Fibroblast of pulmonary artery (primary cell): ENCODE measurements at regions not wholly inside any gene's neighbourhood (a gene's known extent, or its start where the extent isn't known, plus 50 kb on each side); places are given as distances from the start of the nearest gene placed in this dataset.
"Not testable (repeated sequence)": the region's sequence is repeated elsewhere in the genome, so short reads cannot be mapped to it uniquely, and the experiment has no call there.

Experiments used
- DNase-seq: peaks from one replicate; pipeline ENCODE4 v3.0.0-alpha.2; 2010; ENCODE audit warnings: low read depth
- H3K4me3 ChIP-seq: replicated peaks from 2 replicates; pipeline ENCODE4 v1.5.1; 2011; ENCODE audit warnings: low read depth, mild to moderate bottlenecking, control low read depth, low read length, moderate library complexity
- CTCF ChIP-seq: IDR thresholded peaks from 2 replicates; pipeline ENCODE4 v1.5.1; 2011; ENCODE audit warnings: mild to moderate bottlenecking, control low read depth, low read length, inconsistent platforms; ENCODE audit errors: missing control alignments

GRCh38 chr1:102252731-102253505 lies 256.2 kb upstream of the OLFM3 start:
- H3K4me3 ChIP-seq: no peak overlapping the region
- no peak for DNase-seq
- no peak for TF ChIP-seq CTCF

GRCh38 chr1:102241431-102242338 lies 245.0 kb upstream of the OLFM3 start:
- no peak for DNase-seq
- no peak for TF ChIP-seq CTCF
- no peak overlapping the region for H3K4me3 ChIP-seq

DNA sequence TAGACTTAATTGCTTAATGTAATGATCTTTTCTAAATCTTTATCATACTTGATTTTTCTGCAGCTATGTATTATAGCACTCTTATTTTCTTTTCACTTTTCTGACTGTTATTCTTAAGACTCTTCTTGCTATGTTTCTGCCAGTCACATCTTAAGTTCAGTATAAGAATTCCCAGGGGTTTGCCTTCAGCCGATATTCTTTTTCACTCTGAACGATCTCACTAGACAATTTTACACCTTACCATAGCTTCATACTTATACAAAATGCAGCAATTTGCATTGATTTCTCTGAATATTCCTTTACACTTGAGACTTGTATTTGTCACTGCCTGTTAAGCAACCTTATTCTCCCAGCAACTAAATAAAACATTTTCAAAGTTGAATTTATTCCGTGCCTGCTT lies 242.5 kb upstream of the OLFM3 start:
- TF ChIP-seq CTCF: no peak
- no peak overlapping the region for H3K4me3 ChIP-seq
- DNase-seq: no peak

DNA sequence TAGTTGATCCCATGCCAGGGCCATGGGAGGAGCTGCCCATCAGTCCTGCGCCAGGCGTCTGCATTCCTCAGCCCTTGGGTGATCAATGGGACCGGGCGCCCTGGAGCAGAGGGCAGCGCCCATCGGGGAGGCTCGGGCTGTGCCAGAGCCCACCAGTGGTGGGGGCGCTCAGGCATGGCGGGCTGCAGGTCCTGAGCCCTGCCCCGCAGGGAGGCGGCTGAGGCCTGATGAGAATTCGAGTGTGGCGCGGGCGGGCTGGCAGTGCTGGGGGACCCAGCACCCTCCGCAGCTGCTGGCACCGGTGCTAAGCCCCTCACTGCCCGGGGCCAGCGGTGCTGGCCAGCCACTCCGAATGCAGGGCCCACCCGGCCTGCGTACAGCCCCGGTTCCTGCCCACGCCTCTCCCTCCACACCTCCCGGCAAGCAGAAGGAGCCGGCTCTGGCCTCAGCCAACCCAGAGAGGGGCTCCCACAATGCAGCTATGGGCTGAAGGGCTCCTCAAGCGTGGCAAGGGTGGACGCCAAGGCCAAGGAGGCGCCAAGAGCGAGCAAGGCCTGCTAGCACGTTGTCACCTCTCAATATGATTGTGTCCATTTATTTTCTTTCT lies 238.1 kb upstream of the OLFM3 start:
- no peak for DNase-seq
- TF ChIP-seq CTCF: no peak

DNA sequence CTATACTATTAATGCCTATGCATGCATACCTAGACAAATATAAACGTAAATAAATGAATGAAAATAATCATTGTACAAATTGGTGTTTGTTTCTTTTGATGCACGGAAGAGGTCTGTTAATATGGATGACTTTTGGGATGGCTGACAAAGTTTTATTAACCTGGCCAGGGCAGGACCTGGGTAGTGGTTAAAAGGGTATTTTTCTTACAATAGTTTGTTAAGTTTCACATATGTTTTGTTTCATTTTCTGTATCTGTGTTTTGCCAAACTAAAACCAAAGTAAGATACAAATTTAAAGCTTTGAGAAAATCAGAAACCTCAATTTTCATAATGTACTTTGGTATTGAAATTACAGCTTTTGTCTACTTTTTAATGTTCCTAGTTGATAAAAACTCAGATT lies 222.7 kb upstream of the OLFM3 start:
- DNase-seq: no peak
- no peak overlapping the region for H3K4me3 ChIP-seq
- no peak for TF ChIP-seq CTCF

More for the DNA sequence above, 238.1 kb upstream of the OLFM3 start:
- H3K4me3 ChIP-seq: no peak overlapping the region

DNA sequence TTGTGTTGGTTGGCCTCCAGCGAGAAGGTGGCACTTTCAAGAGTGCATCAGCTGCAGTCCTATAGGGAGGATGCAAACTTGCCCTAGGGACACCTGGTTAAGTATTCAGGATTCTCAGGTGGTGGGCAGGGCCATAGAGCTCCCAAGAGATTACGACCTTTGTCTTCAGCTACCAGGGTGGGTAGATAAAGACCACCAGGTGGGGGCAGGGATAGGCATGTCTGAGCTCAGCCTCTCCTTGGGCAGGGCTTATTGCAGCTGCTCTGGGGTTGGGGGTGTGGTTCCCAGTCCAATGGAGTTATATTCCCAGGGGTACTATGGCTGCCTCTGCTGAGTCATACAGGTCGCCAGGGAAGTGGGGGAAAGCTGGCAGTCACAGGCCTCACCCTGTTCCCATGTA lies 214.2 kb upstream of the OLFM3 start:
- H3K4me3 ChIP-seq, DNase-seq: not testable (repeated sequence)

GRCh38 chr1:102191723-102192122 lies 195.0 kb upstream of the OLFM3 start:
- TF ChIP-seq CTCF: peak; percentile 12
- no peak overlapping the region for H3K4me3 ChIP-seq
- DNase-seq: peak; percentile 18
